Fibroblast of mammary gland (primary cell): ENCODE measurements at regions not wholly inside any gene's neighbourhood (a gene's known extent, or its start where the extent isn't known, plus 50 kb on each side); places are given as distances from the start of the nearest gene placed in this dataset.

Experiments used
- DNase-seq: peaks from one replicate; pipeline ENCODE4 v3.0.0-alpha.2; 2010; ENCODE audit warnings: low read depth
- H3K4me3 ChIP-seq: 2 replicates; pipeline ENCODE4 v1.5.1; 2011; ENCODE audit warnings: low read depth, mild to moderate bottlenecking, low read length, moderate library complexity; ENCODE audit not compliant: control insufficient read depth
- CTCF ChIP-seq: conservative IDR thresholded peaks from 2 replicates; pipeline ENCODE4 v1.5.1; 2011; ENCODE audit warnings: low read depth, low read length, inconsistent platforms; ENCODE audit not compliant: control insufficient read depth, insufficient read depth

GRCh38 chr14:50041980-50042379, 74.4 kb downstream of the VCPKMT start:
- H3K4me3 ChIP-seq, result no peak overlapping the region
- no peak for TF ChIP-seq CTCF
- DNase-seq, result no peak

- no peak overlapping the region for H3K4me3 ChIP-seq
- no peak for TF ChIP-seq CTCF
These were observed 72.2 kb downstream of the VCPKMT start for GRCh38 chr14:50044042-50044651.

GRCh38 chr14:50045039-50045711, 71.2 kb downstream of the VCPKMT start:
- no peak for TF ChIP-seq CTCF
- H3K4me3 ChIP-seq, result no peak overlapping the region
- peak; percentile 93 for DNase-seq

More at GRCh38 chr14:50044042-50044651, 72.2 kb downstream of the VCPKMT start:
- DNase-seq, result no peak

- DNase-seq, result no peak
- H3K4me3 ChIP-seq, result no peak overlapping the region
- no peak for TF ChIP-seq CTCF
These were observed 70.5 kb downstream of the VCPKMT start for GRCh38 chr14:50045837-50046236.

GRCh38 chr14:50047274-50047676, 69.1 kb downstream of the VCPKMT start:
- DNase-seq, result no peak
- no peak for TF ChIP-seq CTCF
- H3K4me3 ChIP-seq, result no peak overlapping the region

GRCh38 chr14:50049093-50049492, 67.3 kb downstream of the VCPKMT start:
- no peak for DNase-seq
- H3K4me3 ChIP-seq, result no peak overlapping the region
- no peak for TF ChIP-seq CTCF
